Thymus (tissue), 11 donors: ENCODE measurements at regions not wholly inside any gene's neighbourhood (a gene's known extent, or its start where the extent isn't known, plus 50 kb on each side); places are given as distances from the start of the nearest gene placed in this dataset.
A peak's percentile ranks its signal among the peaks of the same experiment; 100 is the strongest.

Source experiments
- DNase-seq, 9 donors: peaks; one replicate each; pipeline ENCODE4 v3.0.0-alpha.2; 2013; ENCODE audit warnings: low spot score in 9 of 9, low read depth in 6 of 9, missing footprints in 1 of 9
- H3K27ac ChIP-seq, 2 donors: one replicate each; pipeline ENCODE4 v1.5.1; 2013; ENCODE audit warnings: control low read depth in 1 of 2, low read depth in 1 of 2, low read length in 1 of 2, mild to moderate bottlenecking in 1 of 2, moderate library complexity in 1 of 2
- H3K27me3 ChIP-seq, 2 donors: one replicate each; pipeline ENCODE4 v1.5.1; 2013; ENCODE audit warnings: low read length in 1 of 2; ENCODE audit not compliant: control insufficient read depth in 2 of 2, insufficient read depth in 1 of 2
- H3K36me3 ChIP-seq, 2 donors: one replicate each; pipeline ENCODE4 v1.5.1; 2013; ENCODE audit warnings: low read length in 1 of 2, mild to moderate bottlenecking in 1 of 2, moderate library complexity in 1 of 2; ENCODE audit not compliant: control insufficient read depth in 2 of 2, insufficient read depth in 2 of 2
- H3K4me1 ChIP-seq, 2 donors: one replicate each; pipeline ENCODE4 v1.5.1; 2013; ENCODE audit warnings: low read length in 2 of 2; ENCODE audit not compliant: control insufficient read depth in 2 of 2, insufficient read depth in 2 of 2
- H3K4me3 ChIP-seq, 2 donors: one replicate each; pipeline ENCODE4 v1.5.1; 2013; ENCODE audit warnings: low read length in 2 of 2, control low read depth in 1 of 2, mild to moderate bottlenecking in 1 of 2
- H3K9me3 ChIP-seq, 2 donors: one replicate each; pipeline ENCODE4 v1.5.1; 2013; ENCODE audit warnings: low read length in 1 of 2, mild to moderate bottlenecking in 1 of 2; ENCODE audit not compliant: control insufficient read depth in 2 of 2, insufficient read depth in 1 of 2
- WGBS: extraction: QIAGEN DNeasy Blood & Tissue Kit; methylation state at CpG from one replicate; pipeline ENCODE4 v1.1.7; 2013; 5-methylcytosine and 5-hydroxymethylcytosine counted together
- donor health status: healthy.

- Histone ChIP-seq H3K9me3 (peaks cover 0 to 9% of the 10 kb centered on the region in 2 donors), H3K27me3 (no peaks in the 10 kb centered on the region), H3K36me3 (no peaks in the 10 kb centered on the region), H3K4me3 (no peak overlapping the region), H3K4me1 (no peaks in the 10 kb centered on the region), H3K27ac (no peak overlapping the region)
- 98% methylated on average over 21 of the region's 21 CpGs for WGBS
- DNase-seq: no peak
Measured at GRCh38 chr5:4866817-4867216, 273.3 kb upstream of the ADAMTS16 start.

- Histone ChIP-seq H3K9me3 (peaks cover 0 to 9% of the 10 kb centered on the region in 2 donors), H3K27me3 (no peaks in the 10 kb centered on the region), H3K36me3 (no peaks in the 10 kb centered on the region), H3K27ac (no peak overlapping the region), H3K4me3 (no peak overlapping the region), H3K4me1 (no peaks in the 10 kb centered on the region)
- DNase-seq: peak in 4 of 9 donors; percentile 13 to 39 (median 20)
- 43% methylated on average over 9 of the region's 9 CpGs for whole genome bisulfite sequencing
Measured at GRCh38 chr5:4868140-4868735, 271.9 kb upstream of the ADAMTS16 start.

DNA sequence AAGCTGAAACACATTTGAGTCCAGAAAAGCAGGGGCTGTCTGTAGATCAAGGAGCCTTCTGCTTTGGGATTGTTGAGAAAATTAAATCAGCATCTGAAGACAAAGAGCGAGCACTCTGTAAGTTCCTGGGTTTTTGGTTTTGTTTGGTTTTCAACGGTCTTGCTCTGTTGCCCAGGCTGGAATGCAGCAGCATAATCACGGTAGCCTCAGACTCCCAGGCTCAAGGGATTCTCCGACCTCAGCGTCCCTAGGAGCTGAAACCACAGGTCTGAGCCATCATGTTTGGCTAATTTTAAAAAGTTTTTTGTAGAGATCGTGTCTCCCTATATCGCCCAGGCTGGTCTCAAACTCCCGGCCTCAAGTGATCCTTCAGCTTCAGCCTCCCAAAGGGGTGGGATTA lies 266.5 kb upstream of the ADAMTS16 start:
- Histone ChIP-seq H3K4me1 (no peaks in the 10 kb centered on the region), H3K27me3 (no peaks in the 10 kb centered on the region), H3K36me3 (no peaks in the 10 kb centered on the region), H3K27ac (no peak overlapping the region), H3K9me3 (no peaks in the 10 kb centered on the region), H3K4me3 (no peak overlapping the region)
- no peak for DNase-seq
- 86% methylated on average over 8 of the region's 8 CpGs for WGBS

DNA sequence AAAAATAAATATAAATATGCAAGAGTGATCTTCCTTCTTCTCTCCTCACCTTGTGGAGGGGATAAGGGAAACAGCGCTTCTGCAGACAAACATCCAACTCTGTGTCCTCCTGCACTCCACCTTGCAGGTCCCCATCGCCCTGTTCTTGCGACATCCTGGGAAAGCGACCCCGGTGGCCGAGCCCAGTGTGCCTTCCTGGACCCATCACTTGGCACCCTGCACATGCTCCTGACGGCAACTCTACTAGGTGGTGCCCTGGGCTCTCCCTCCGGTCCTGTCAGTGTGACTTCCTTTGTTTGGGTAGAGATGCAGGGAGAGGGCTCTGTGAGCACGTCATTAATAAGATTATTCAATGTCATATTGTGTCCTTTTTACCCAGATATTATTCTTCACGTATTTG lies 266.0 kb upstream of the ADAMTS16 start:
- DNase-seq: no peak

GRCh38 chr5:4875942-4876341 lies 264.2 kb upstream of the ADAMTS16 start:
- Histone ChIP-seq H3K9me3 (no peaks in the 10 kb centered on the region), H3K4me1 (no peaks in the 10 kb centered on the region), H3K27me3 (no peaks in the 10 kb centered on the region), H3K36me3 (no peaks in the 10 kb centered on the region), H3K27ac (no peak overlapping the region), H3K4me3 (no peak overlapping the region)
- 96% methylated on average over 4 of the region's 4 CpGs for WGBS
- no peak for DNase-seq

More for the DNA sequence above, 266.0 kb upstream of the ADAMTS16 start:
- Histone ChIP-seq H3K27ac (no peak overlapping the region), H3K4me3 (no peak overlapping the region), H3K4me1 (no peaks in the 10 kb centered on the region), H3K36me3 (no peaks in the 10 kb centered on the region), H3K9me3 (no peaks in the 10 kb centered on the region), H3K27me3 (no peaks in the 10 kb centered on the region)
- WGBS: 86% methylated on average over 10 of the region's 10 CpGs

GRCh38 chr5:4876804-4877203 lies 263.3 kb upstream of the ADAMTS16 start:
- Histone ChIP-seq H3K4me3 (no peak overlapping the region), H3K27ac (no peak overlapping the region), H3K4me1 (no peaks in the 10 kb centered on the region), H3K27me3 (no peaks in the 10 kb centered on the region), H3K9me3 (no peaks in the 10 kb centered on the region), H3K36me3 (no peaks in the 10 kb centered on the region)
- 93% methylated on average over 9 of the region's 9 CpGs for WGBS
- no peak for DNase-seq

DNA sequence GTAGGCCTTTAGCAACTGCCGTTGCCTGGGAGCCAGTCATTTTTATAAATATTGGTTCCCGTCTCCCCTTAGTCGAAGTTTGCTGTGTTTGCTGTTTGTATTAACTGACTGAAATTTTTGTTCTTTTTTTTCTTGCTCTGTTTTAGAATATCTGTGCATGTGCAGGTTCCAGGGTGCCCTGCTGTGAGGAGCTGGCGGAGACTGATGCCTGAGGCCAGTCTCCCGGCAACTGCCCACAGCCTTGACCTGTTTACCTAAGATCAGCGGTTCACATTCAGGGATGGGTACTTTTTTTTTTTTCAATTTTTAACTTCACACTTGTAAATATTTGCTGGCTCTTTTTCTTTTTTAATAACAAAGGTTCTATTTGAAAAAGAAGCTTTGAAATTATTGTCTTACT lies 262.6 kb upstream of the ADAMTS16 start:
- H3K27ac ChIP-seq: no peak overlapping the region
- no peaks in the 10 kb centered on the region for H3K9me3 ChIP-seq
- no peak overlapping the region for H3K4me3 ChIP-seq
- H3K36me3 ChIP-seq: no peaks in the 10 kb centered on the region
- DNase-seq: no peak
- no peaks in the 10 kb centered on the region for H3K4me1 ChIP-seq
- H3K27me3 ChIP-seq: no peaks in the 10 kb centered on the region
- 94% methylated on average over 6 of the region's 6 CpGs for WGBS

- WGBS: 95% methylated on average over 10 of the region's 10 CpGs
- DNase-seq: no peak
- no peaks in the 10 kb centered on the region for H3K4me1 ChIP-seq
- no peaks in the 10 kb centered on the region for H3K9me3 ChIP-seq
- H3K4me3 ChIP-seq: no peak overlapping the region
- H3K27me3 ChIP-seq: no peaks in the 10 kb centered on the region
- H3K27ac ChIP-seq: no peak overlapping the region
- H3K36me3 ChIP-seq: no peaks in the 10 kb centered on the region
Measured at GRCh38 chr5:4879075-4879474, 261.1 kb upstream of the ADAMTS16 start.

GRCh38 chr5:4879693-4880303 lies 260.3 kb upstream of the ADAMTS16 start:
- peak; percentile 7 to 58 (median 17) for DNase-seq
- no peak overlapping the region for H3K4me3 ChIP-seq
- H3K27me3 ChIP-seq: no peaks in the 10 kb centered on the region
- H3K4me1 ChIP-seq: no peaks in the 10 kb centered on the region
- no peaks in the 10 kb centered on the region for H3K9me3 ChIP-seq
- H3K36me3 ChIP-seq: no peaks in the 10 kb centered on the region
- WGBS: 58% methylated on average over 15 of the region's 15 CpGs
- H3K27ac ChIP-seq: no peak overlapping the region
